Spleen (tissue), 11 donors: ENCODE measurements at regions not wholly inside any gene's neighbourhood (a gene's known extent, or its start where the extent isn't known, plus 50 kb on each side); places are given as distances from the start of the nearest gene placed in this dataset.
"Not testable (repeated sequence)": the region's sequence is repeated elsewhere in the genome, so short reads cannot be mapped to it uniquely, and the experiment has no call there.

Experiments
- DNase-seq: peaks from one replicate; pipeline ENCODE4 v3.0.0-alpha.2; 2020
- H3K27ac ChIP-seq, 8 donors: fragments of 200-600 bp; sonication (generic) in 7 of 8; 1 replicate in 4 of 8; 2 replicates in 4 of 8; pipeline versions ENCODE4 v1.5.0 to v1.8.0; 2016 to 2021; ENCODE audit warnings: inconsistent platforms in 4 of 8, mild to moderate bottlenecking in 4 of 8, moderate library complexity in 1 of 8
- H3K27me3 ChIP-seq, 7 donors: fragments of 200-600 bp; sonication (generic) in 6 of 7; replicated peaks in 1 of 7; 1 replicate in 4 of 7; 2 replicates in 3 of 7; pipeline versions ENCODE4 v1.5.0 to v1.8.0; 2016 to 2021; ENCODE audit warnings: inconsistent platforms in 3 of 7, mild to moderate bottlenecking in 1 of 7
- H3K36me3 ChIP-seq, 6 donors: fragments of 200-600 bp; sonication (generic) in 5 of 6; 1 replicate in 4 of 6; 2 replicates in 2 of 6; pipeline versions ENCODE4 v1.5.0 to v1.8.0; 2016 to 2021; ENCODE audit warnings: inconsistent platforms in 2 of 6
- H3K4me1 ChIP-seq, 6 donors: fragments of 200-600 bp; sonication (generic) in 5 of 6; 1 replicate in 3 of 6; 2 replicates in 3 of 6; pipeline versions ENCODE4 v1.5.0 to v1.8.0; 2016 to 2021; ENCODE audit warnings: inconsistent platforms in 3 of 6
- H3K4me3 ChIP-seq, 8 donors: fragments of 200-600 bp; sonication (generic) in 7 of 8; 1 replicate in 4 of 8; 2 replicates in 4 of 8; pipeline versions ENCODE4 v1.5.0 to v1.8.0; 2016 to 2021; ENCODE audit warnings: inconsistent platforms in 4 of 8, mild to moderate bottlenecking in 4 of 8, moderate library complexity in 2 of 8
- H3K9me3 ChIP-seq, 8 donors: fragments of 200-600 bp; sonication (generic) in 7 of 8; 1 replicate in 4 of 8; 2 replicates in 4 of 8; pipeline versions ENCODE4 v1.5.0 to v1.8.0; 2016 to 2021; ENCODE audit warnings: inconsistent platforms in 4 of 8
- CTCF ChIP-seq, 11 experiments: fragments of 200-600 bp in 7 of 11; fragments of 450-650 bp in 4 of 11; sonication (generic) in 4 of 11; IDR thresholded peaks in 8 of 11; conservative IDR thresholded peaks in 3 of 11; 1 replicate in 7 of 11; 2 replicates in 4 of 11; pipeline versions ENCODE4 v1.4.0 to v1.8.0; 2016 to 2021; ENCODE audit warnings: antibody characterized with exemption in 11 of 11, inconsistent platforms in 4 of 11, mild to moderate bottlenecking in 1 of 11
- POLR2A ChIP-seq, 3 donors: fragments of 450-650 bp; IDR thresholded peaks; one replicate each; pipeline ENCODE4 v1.5.1; 2017; ENCODE audit warnings: antibody characterized with exemption in 3 of 3, mild to moderate bottlenecking in 1 of 3
- POLR2AphosphoS5 ChIP-seq, 3 donors: sonication (generic); formaldehyde crosslinking; IDR thresholded peaks; one replicate each; pipeline ENCODE4 v1.5.1; 2017; ENCODE audit warnings: antibody characterized with exemption in 3 of 3
- WGBS, 5 donors: extraction: QIAGEN DNeasy Blood & Tissue Kit in 3 of 5; methylation state at CpG; one replicate each; pipeline versions ENCODE4 v1.1.5 to v1.1.7; 2013 to 2018; 5-methylcytosine and 5-hydroxymethylcytosine counted together
- intact Hi-C: fragments of 100-400 bp; cut with DNase I; formaldehyde crosslinking; loops from one replicate; pipeline ENCODE4 v1.15.0; 2023; ENCODE audit warnings: low total_unique reads
- donor health status: healthy with polysubstance abuse.
- donor health status: DM: no; HTN: no; CAD: no; lungs with moderate emphysema.
- donor health status: DM: no; HTN: no; CAD: no.
- donor health status: Bipolar disorder and iron deficiency.
- donor health status: healthy.
- donor health status: DM: no; HTN: no; CAD: no.
- donor health status: DM: yes; HTN: yes; CAD: no.

GRCh38 chr7:149992366-149992765 is 118.6 kb downstream of the ATP6V0E2 start:
- intact Hi-C loops: not testable (repeated sequence)
- WGBS, 5 donors: 84 to 93% (median 91%) methylated on average over 11 of the region's 11 CpGs

GRCh38 chr7:149995369-149996026 is 121.7 kb downstream of the ATP6V0E2 start:
- 74 to 89% (median 81%) methylated on average over 13 of the region's 14 CpGs for WGBS, 5 donors
- H3K36me3 ChIP-seq, H3K9me3 ChIP-seq, H3K27ac ChIP-seq, H3K4me3 ChIP-seq, DNase-seq, intact Hi-C loops, H3K27me3 ChIP-seq, H3K4me1 ChIP-seq: not testable (repeated sequence)

More at GRCh38 chr7:149992366-149992765, 118.6 kb downstream of the ATP6V0E2 start:
- H3K27me3 ChIP-seq, H3K4me1 ChIP-seq, H3K9me3 ChIP-seq, H3K4me3 ChIP-seq, DNase-seq, H3K36me3 ChIP-seq, H3K27ac ChIP-seq: not testable (repeated sequence)

- H3K27me3 ChIP-seq, H3K36me3 ChIP-seq, intact Hi-C loops, H3K9me3 ChIP-seq, DNase-seq, H3K4me3 ChIP-seq, H3K4me1 ChIP-seq, H3K27ac ChIP-seq: not testable (repeated sequence)
- peak in 2 of 11 experiments; percentile 12 to 25 for TF ChIP-seq CTCF (IDR thresholded peaks at IDR 0.05 in 8 of 11, conservative IDR thresholded peaks at IDR 0.05 in 3 of 11)
- 46 to 57% (median 53%) methylated on average over 14 to 22 of the region's 22 CpGs for WGBS, 5 donors
Observed at GRCh38 chr7:150000780-150001599, 127.2 kb downstream of the ATP6V0E2 start.

- intact Hi-C loops: no loop called here
- H3K27ac ChIP-seq: no peak overlapping the region
- 49 to 63% (median 62%) methylated on average over 4 of the region's 4 CpGs for WGBS, 5 donors
- no peaks in the 10 kb centered on the region for H3K9me3 ChIP-seq
- no peak overlapping the region for H3K4me3 ChIP-seq
- H3K27me3 ChIP-seq: no peaks in the 10 kb centered on the region
- no peaks in the 10 kb centered on the region for H3K4me1 ChIP-seq
- no peak for DNase-seq
- TF ChIP-seq CTCF (IDR thresholded peaks at IDR 0.05 in 8 of 11, conservative IDR thresholded peaks at IDR 0.05 in 3 of 11) (no peak), POLR2AphosphoS5 (IDR thresholded peaks at IDR 0.05) (no peak), POLR2A (IDR thresholded peaks at IDR 0.05) (no peak)
- H3K36me3 ChIP-seq: no peaks in the 10 kb centered on the region
Observed at GRCh38 chr7:150003304-150003810, 129.6 kb downstream of the ATP6V0E2 start.

GRCh38 chr7:150003973-150004372 is 130.2 kb downstream of the ATP6V0E2 start:
- WGBS, 5 donors: 76 to 95% (median 92%) methylated on average over 2 of the region's 2 CpGs

GRCh38 chr7:150004843-150005242 is 131.1 kb downstream of the ATP6V0E2 start:
- DNase-seq, H3K4me3 ChIP-seq, H3K27me3 ChIP-seq, H3K4me1 ChIP-seq, H3K36me3 ChIP-seq, H3K27ac ChIP-seq, intact Hi-C loops, H3K9me3 ChIP-seq: not testable (repeated sequence)
- WGBS, 5 donors: 90 to 99% (median 95%) methylated on average over 4 of the region's 4 CpGs

More at GRCh38 chr7:150003973-150004372, 130.2 kb downstream of the ATP6V0E2 start:
- intact Hi-C loops, H3K4me1 ChIP-seq, H3K4me3 ChIP-seq, H3K36me3 ChIP-seq, H3K27me3 ChIP-seq, H3K27ac ChIP-seq, H3K9me3 ChIP-seq, DNase-seq: not testable (repeated sequence)

- DNase-seq, H3K4me3 ChIP-seq, H3K27me3 ChIP-seq, H3K4me1 ChIP-seq, intact Hi-C loops, H3K9me3 ChIP-seq, H3K36me3 ChIP-seq, H3K27ac ChIP-seq: not testable (repeated sequence)
- WGBS, 5 donors: 81 to 94% (median 88%) methylated on average over 6 to 8 of the region's 9 CpGs
Observed at GRCh38 chr7:150009620-150010303, 136.0 kb downstream of the ATP6V0E2 start.

GRCh38 chr7:150016651-150017189 is 143.0 kb downstream of the ATP6V0E2 start:
- H3K27me3 ChIP-seq, H3K36me3 ChIP-seq, H3K4me1 ChIP-seq, intact Hi-C loops, DNase-seq, H3K4me3 ChIP-seq, H3K27ac ChIP-seq, H3K9me3 ChIP-seq: not testable (repeated sequence)
- WGBS, 5 donors: 81 to 94% (median 89%) methylated on average over 3 of the region's 3 CpGs
